HepG2 (cell line): ENCODE measurements at regions not wholly inside any gene's neighbourhood (a gene's known extent, or its start where the extent isn't known, plus 50 kb on each side); places are given as distances from the start of the nearest gene placed in this dataset.
"Not testable (repeated sequence)": the region's sequence is repeated elsewhere in the genome, so short reads cannot be mapped to it uniquely, and the experiment has no call there.

Experiments
- CENPT ChIP-seq: sonication (generic); formaldehyde crosslinking; IDR thresholded peaks from 2 replicates; pipeline ENCODE4 v1.8.0; 2022; ENCODE audit warnings: low read depth, mild to moderate bottlenecking, moderate library complexity, missing genetic modification reagents
- CHCHD3 ChIP-seq: sonication (generic); formaldehyde crosslinking; IDR thresholded peaks from 2 replicates; pipeline ENCODE4 v1.8.0; 2022; ENCODE audit warnings: mild to moderate bottlenecking, missing genetic modification reagents, moderate library complexity
- CREB3 ChIP-seq: sonication (generic); formaldehyde crosslinking; IDR thresholded peaks from 2 replicates; pipeline ENCODE4 v1.5.0; 2020; ENCODE audit warnings: missing genetic modification reagents
- HHEX ChIP-seq: IDR thresholded peaks from 2 replicates; pipeline ENCODE4 v1.6.1; 2016; ENCODE audit warnings: control low read depth
- ISX ChIP-seq: sonication (generic); formaldehyde crosslinking; conservative IDR thresholded peaks from 2 replicates; pipeline ENCODE4 v1.5.0; 2020; ENCODE audit warnings: missing genetic modification reagents
- MAX ChIP-seq: IDR thresholded peaks from 2 replicates; pipeline ENCODE4 v1.6.1; 2012; ENCODE audit warnings: inconsistent platforms
- MAZ ChIP-seq, 2 experiments: sonication (generic) in 1 of 2; formaldehyde crosslinking in 1 of 2; IDR thresholded peaks; 2 replicates each; pipeline versions ENCODE4 v1.5.0 to v1.6.1; 2012 to 2020; ENCODE audit warnings: low read depth in 2 of 2, mild to moderate bottlenecking in 2 of 2, borderline replicate concordance in 1 of 2, improper control_type of control experiment in 1 of 2, low read length in 1 of 2, missing genetic modification reagents in 1 of 2, moderate library complexity in 1 of 2
- SMARCE1 ChIP-seq: fragments of 450-650 bp; IDR thresholded peaks from 2 replicates; pipeline ENCODE4 v1.6.1; 2017; ENCODE audit warnings: borderline replicate concordance
- TCF7 ChIP-seq: sonication (generic); IDR thresholded peaks from 2 replicates; pipeline ENCODE4 v1.6.1; 2016; ENCODE audit warnings: antibody characterized with exemption, low read depth
- YY1 ChIP-seq: IDR thresholded peaks from 2 replicates; pipeline ENCODE4 v1.6.1; 2011; ENCODE audit warnings: low read length, low read depth, moderate library complexity, mild to moderate bottlenecking; ENCODE audit not compliant: insufficient read depth, insufficient replicate concordance
- ZBTB46 ChIP-seq: sonication (generic); formaldehyde crosslinking; IDR thresholded peaks from 2 replicates; pipeline ENCODE4 v1.4.0; 2020; ENCODE audit warnings: mild to moderate bottlenecking, missing genetic modification reagents, borderline replicate concordance
- ZNF891 ChIP-seq: sonication (generic); formaldehyde crosslinking; IDR thresholded peaks from 2 replicates; pipeline ENCODE4 v1.5.0; 2020; ENCODE audit warnings: mild to moderate bottlenecking, missing genetic modification reagents
- ZUFSP ChIP-seq: sonication (generic); formaldehyde crosslinking; IDR thresholded peaks from 2 replicates; pipeline ENCODE4 v1.9.0; 2021; ENCODE audit warnings: missing genetic modification reagents, mild to moderate bottlenecking, borderline replicate concordance
- TF ChIP-seq, protein P1 (sequence below): sonication (generic); formaldehyde crosslinking; IDR thresholded peaks from 2 replicates; pipeline ENCODE4 v1.8.1; 2023; ENCODE audit warnings: missing genetic modification reagents, mild to moderate bottlenecking, borderline replicate concordance

DNA sequence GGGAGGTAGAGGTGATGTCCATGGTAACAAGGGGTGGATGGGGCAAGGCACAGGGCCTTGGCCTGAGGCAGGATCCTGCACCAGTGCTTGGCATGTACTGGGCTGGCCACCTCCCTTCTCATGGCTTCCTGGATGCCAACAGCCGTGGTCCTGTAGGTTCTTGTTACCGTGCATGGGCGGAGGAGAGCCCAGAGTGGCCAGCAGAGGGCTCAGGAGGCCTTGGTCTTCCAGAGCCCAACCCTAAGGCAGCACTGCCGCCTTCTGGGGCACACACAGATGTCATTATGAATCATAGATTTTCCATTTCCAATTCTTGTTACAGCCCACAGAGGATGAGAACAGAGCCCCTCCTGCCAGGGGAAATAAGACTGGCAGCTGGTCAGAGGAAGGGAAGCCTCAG is 254.2 kb upstream of the TP53TG3C start:
- not testable (repeated sequence) for TF ChIP-seq ISX; CENPT (CRISPR knock-in tag); YY1; CHCHD3 (CRISPR knock-in tag); ZNF891; ZBTB46; MAX; MAZ (IDR thresholded peaks at IDR 0.05; ENCODE audit: borderline replicate concordance, low read depth, low read length); MAZ (CRISPR knock-in tag; IDR thresholded peaks at IDR 0.05; ENCODE audit: low read depth); ZUFSP (CRISPR knock-in tag); SMARCE1; CREB3 (CRISPR knock-in tag); TCF7; HHEX
- TF ChIP-seq, protein P1, sequence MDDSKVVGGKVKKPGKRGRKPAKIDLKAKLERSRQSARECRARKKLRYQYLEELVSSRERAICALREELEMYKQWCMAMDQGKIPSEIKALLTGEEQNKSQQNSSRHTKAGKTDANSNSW (CRISPR knock-in tag): not testable (repeated sequence)
